Heart left ventricle (tissue), 13 donors: ENCODE measurements at regions not wholly inside any gene's neighbourhood (a gene's known extent, or its start where the extent isn't known, plus 50 kb on each side); places are given as distances from the start of the nearest gene placed in this dataset.

Experiments used
- CTCF ChIP-seq, 12 donors: fragments of 200-600 bp; sonication (generic) in 4 of 12; IDR thresholded peaks; one replicate each; pipeline versions ENCODE4 v1.5.0 to v1.8.0; 2018 to 2022; ENCODE audit warnings: antibody characterized with exemption in 12 of 12, mild to moderate bottlenecking in 5 of 12
- POLR2A ChIP-seq, 2 donors: fragments of 450-650 bp; IDR thresholded peaks; one replicate each; pipeline ENCODE4 v1.6.1; 2017; ENCODE audit warnings: antibody characterized with exemption in 2 of 2, mild to moderate bottlenecking in 2 of 2, moderate library complexity in 2 of 2
- donor health status: ischemic (EF 13 %, LVEDD 7.1; RV severe dilation, severe dysfunction).
- donor health status: DM: no; HTN: yes; CAD: no.
- donor health status: DM: no; HTN: no; CAD: no.
- donor health status: ischemic (EF 25% LVEDD 6.9; RV normal size, moderate dysfunction).
- donor health status: ischemic (EF 25% LVEDD 5.7; RV mildly dilated, moderate dysfunction).
- donor health status: ischemic (EF 35%, LVEDD 5.7; RV mildly dilated, moderate dysfunction).
- donor health status: nonischemic (EF 11% LVEDD 7.7; RV severe dilation, severe dysfunction).
- donor health status: DM: yes; HTN: yes; CAD: no.
- donor health status: PGD.
- donor health status: ischemic (EF 29% LVEDD 5.4; RV normal size, mild dysfunction).
- donor health status: nonischemic (EF 23%, LVEDD 6.1; RV moderate dilation, normal function).

DNA sequence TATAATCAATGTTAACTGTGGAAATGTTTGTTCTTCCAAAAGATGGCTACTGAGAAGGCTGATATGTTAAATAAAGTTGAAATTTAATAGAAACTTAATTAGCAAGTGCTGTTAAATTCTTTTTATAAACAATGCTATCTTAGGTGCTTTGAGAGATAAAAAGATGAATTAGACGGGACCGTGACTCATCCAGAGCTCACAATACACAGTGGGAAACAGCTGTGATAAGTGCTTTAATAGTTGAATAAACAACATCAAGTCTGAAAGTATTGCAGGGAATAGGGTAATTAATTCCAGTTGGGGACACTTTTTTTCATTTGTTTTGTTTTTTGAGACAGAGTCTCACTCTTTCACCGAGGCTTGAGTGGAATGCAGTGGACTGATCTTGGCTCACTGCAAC, 85.5 kb upstream of the DTNA start:
- TF ChIP-seq POLR2A (IDR thresholded peaks at IDR 0.05) (no peak), CTCF (IDR thresholded peaks at IDR 0.05) (no peak)
